ENCODE measurements at regions not wholly inside any gene's neighbourhood (a gene's known extent, or its start where the extent isn't known, plus 50 kb on each side); places are given as distances from the start of the nearest gene placed in this dataset.

- no peak for DNase-seq
- Histone ChIP-seq H3K27me3 (replicated peaks; ENCODE audit: control insufficient read depth, insufficient read depth, low read length, poor library complexity, severe bottlenecking) (no peaks in the 10 kb centered on the region), H3K4me1 (ENCODE audit: control insufficient read depth, insufficient read depth, low read length, poor library complexity, severe bottlenecking) (no peaks in the 10 kb centered on the region), H3K27ac (ENCODE audit: insufficient read depth, low read length, poor library complexity, severe bottlenecking) (no peak overlapping the region), H3K36me3 (ENCODE audit: control insufficient read depth, insufficient read depth, low read length) (no peaks in the 10 kb centered on the region), H3K9me3 (ENCODE audit: control insufficient read depth, low read length) (no peaks in the 10 kb centered on the region), H3K4me3 (ENCODE audit: insufficient read depth, low read depth, low read length, poor library complexity, severe bottlenecking) (no peak overlapping the region)
Measured at GRCh38 chr10:6339891-6340290, 137.2 kb downstream of the PFKFB3 start.

GRCh38 chr10:6342096-6342685 is 139.5 kb downstream of the PFKFB3 start:
- DNase-seq: no peak
- H3K4me1 ChIP-seq (ENCODE audit: control insufficient read depth, insufficient read depth, low read length, poor library complexity, severe bottlenecking): peaks cover 11% of the 10 kb centered on the region
- H3K9me3 ChIP-seq (ENCODE audit: control insufficient read depth, low read length): no peaks in the 10 kb centered on the region
- H3K27me3 ChIP-seq (replicated peaks; ENCODE audit: control insufficient read depth, insufficient read depth, low read length, poor library complexity, severe bottlenecking): no peaks in the 10 kb centered on the region
- no peaks in the 10 kb centered on the region for H3K36me3 ChIP-seq (ENCODE audit: control insufficient read depth, insufficient read depth, low read length)
- H3K27ac ChIP-seq (ENCODE audit: insufficient read depth, low read length, poor library complexity, severe bottlenecking): no peak overlapping the region
- H3K4me3 ChIP-seq (ENCODE audit: insufficient read depth, low read depth, low read length, poor library complexity, severe bottlenecking): no peak overlapping the region

- Histone ChIP-seq H3K9me3 (ENCODE audit: control insufficient read depth, low read length) (no peaks in the 10 kb centered on the region), H3K27ac (ENCODE audit: insufficient read depth, low read length, poor library complexity, severe bottlenecking) (no peak overlapping the region), H3K36me3 (ENCODE audit: control insufficient read depth, insufficient read depth, low read length) (no peaks in the 10 kb centered on the region), H3K4me1 (ENCODE audit: control insufficient read depth, insufficient read depth, low read length, poor library complexity, severe bottlenecking) (peaks cover 23% of the 10 kb centered on the region), H3K4me3 (ENCODE audit: insufficient read depth, low read depth, low read length, poor library complexity, severe bottlenecking) (no peak overlapping the region), H3K27me3 (replicated peaks; ENCODE audit: control insufficient read depth, insufficient read depth, low read length, poor library complexity, severe bottlenecking) (no peaks in the 10 kb centered on the region)
- DNase-seq: no peak
Measured at GRCh38 chr10:6343305-6344010, 140.7 kb downstream of the PFKFB3 start.

- Histone ChIP-seq H3K36me3 (ENCODE audit: control insufficient read depth, insufficient read depth, low read length) (no peaks in the 10 kb centered on the region), H3K4me3 (ENCODE audit: insufficient read depth, low read depth, low read length, poor library complexity, severe bottlenecking) (no peak overlapping the region), H3K27me3 (replicated peaks; ENCODE audit: control insufficient read depth, insufficient read depth, low read length, poor library complexity, severe bottlenecking) (no peaks in the 10 kb centered on the region), H3K27ac (ENCODE audit: insufficient read depth, low read length, poor library complexity, severe bottlenecking) (no peak overlapping the region), H3K4me1 (ENCODE audit: control insufficient read depth, insufficient read depth, low read length, poor library complexity, severe bottlenecking) (peaks cover 27% of the 10 kb centered on the region), H3K9me3 (ENCODE audit: control insufficient read depth, low read length) (no peaks in the 10 kb centered on the region)
- DNase-seq: no peak
Measured at GRCh38 chr10:6345404-6345803, 142.7 kb downstream of the PFKFB3 start.

- DNase-seq: no peak
- Histone ChIP-seq H3K4me3 (ENCODE audit: insufficient read depth, low read depth, low read length, poor library complexity, severe bottlenecking) (peak overlapping the region; percentile 23), H3K4me1 (ENCODE audit: control insufficient read depth, insufficient read depth, low read length, poor library complexity, severe bottlenecking) (peaks cover 27% of the 10 kb centered on the region), H3K9me3 (ENCODE audit: control insufficient read depth, low read length) (no peaks in the 10 kb centered on the region), H3K27me3 (replicated peaks; ENCODE audit: control insufficient read depth, insufficient read depth, low read length, poor library complexity, severe bottlenecking) (no peaks in the 10 kb centered on the region), H3K27ac (ENCODE audit: insufficient read depth, low read length, poor library complexity, severe bottlenecking) (peak overlapping the region; percentile 74), H3K36me3 (ENCODE audit: control insufficient read depth, insufficient read depth, low read length) (no peaks in the 10 kb centered on the region)
Measured at GRCh38 chr10:6346631-6347030, 143.9 kb downstream of the PFKFB3 start.

GRCh38 chr10:6347391-6347951 is 144.7 kb downstream of the PFKFB3 start:
- peak; percentile 48 to 61 (median 58) for DNase-seq
- no peaks in the 10 kb centered on the region for H3K36me3 ChIP-seq (ENCODE audit: control insufficient read depth, insufficient read depth, low read length)
- H3K4me1 ChIP-seq (ENCODE audit: control insufficient read depth, insufficient read depth, low read length, poor library complexity, severe bottlenecking): peaks cover 27% of the 10 kb centered on the region
- peak overlapping the region; percentile 74 for H3K27ac ChIP-seq (ENCODE audit: insufficient read depth, low read length, poor library complexity, severe bottlenecking)
- H3K9me3 ChIP-seq (ENCODE audit: control insufficient read depth, low read length): no peaks in the 10 kb centered on the region
- peak overlapping the region; percentile 23 for H3K4me3 ChIP-seq (ENCODE audit: insufficient read depth, low read depth, low read length, poor library complexity, severe bottlenecking)
- no peaks in the 10 kb centered on the region for H3K27me3 ChIP-seq (replicated peaks; ENCODE audit: control insufficient read depth, insufficient read depth, low read length, poor library complexity, severe bottlenecking)

- peak; percentile 71 to 78 (median 72) for DNase-seq
- Histone ChIP-seq H3K9me3 (ENCODE audit: control insufficient read depth, low read length) (no peaks in the 10 kb centered on the region), H3K27me3 (replicated peaks; ENCODE audit: control insufficient read depth, insufficient read depth, low read length, poor library complexity, severe bottlenecking) (no peaks in the 10 kb centered on the region), H3K4me3 (ENCODE audit: insufficient read depth, low read depth, low read length, poor library complexity, severe bottlenecking) (no peak overlapping the region), H3K27ac (ENCODE audit: insufficient read depth, low read length, poor library complexity, severe bottlenecking) (peak overlapping the region; percentile 74), H3K4me1 (ENCODE audit: control insufficient read depth, insufficient read depth, low read length, poor library complexity, severe bottlenecking) (peaks cover 27% of the 10 kb centered on the region), H3K36me3 (ENCODE audit: control insufficient read depth, insufficient read depth, low read length) (no peaks in the 10 kb centered on the region)
Measured at GRCh38 chr10:6348096-6348874, 145.6 kb downstream of the PFKFB3 start.

- Histone ChIP-seq H3K36me3 (ENCODE audit: control insufficient read depth, insufficient read depth, low read length) (no peaks in the 10 kb centered on the region), H3K9me3 (ENCODE audit: control insufficient read depth, low read length) (no peaks in the 10 kb centered on the region), H3K27me3 (replicated peaks; ENCODE audit: control insufficient read depth, insufficient read depth, low read length, poor library complexity, severe bottlenecking) (no peaks in the 10 kb centered on the region), H3K4me3 (ENCODE audit: insufficient read depth, low read depth, low read length, poor library complexity, severe bottlenecking) (no peak overlapping the region), H3K4me1 (ENCODE audit: control insufficient read depth, insufficient read depth, low read length, poor library complexity, severe bottlenecking) (peaks cover 27% of the 10 kb centered on the region), H3K27ac (ENCODE audit: insufficient read depth, low read length, poor library complexity, severe bottlenecking) (no peak overlapping the region)
- DNase-seq: no peak
Measured at GRCh38 chr10:6349846-6350535, 147.3 kb downstream of the PFKFB3 start.

GRCh38 chr10:6350609-6351008 is 147.9 kb downstream of the PFKFB3 start:
- no peak for DNase-seq
- H3K4me3 ChIP-seq (ENCODE audit: insufficient read depth, low read depth, low read length, poor library complexity, severe bottlenecking): no peak overlapping the region
- H3K27me3 ChIP-seq (replicated peaks; ENCODE audit: control insufficient read depth, insufficient read depth, low read length, poor library complexity, severe bottlenecking): no peaks in the 10 kb centered on the region
- no peaks in the 10 kb centered on the region for H3K9me3 ChIP-seq (ENCODE audit: control insufficient read depth, low read length)
- H3K36me3 ChIP-seq (ENCODE audit: control insufficient read depth, insufficient read depth, low read length): no peaks in the 10 kb centered on the region
- H3K4me1 ChIP-seq (ENCODE audit: control insufficient read depth, insufficient read depth, low read length, poor library complexity, severe bottlenecking): peaks cover 27% of the 10 kb centered on the region
- H3K27ac ChIP-seq (ENCODE audit: insufficient read depth, low read length, poor library complexity, severe bottlenecking): no peak overlapping the region

All from effector memory CD4-positive, alpha-beta T cell (primary cell).